Loucy (cell line): ENCODE measurements at regions not wholly inside any gene's neighbourhood (a gene's known extent, or its start where the extent isn't known, plus 50 kb on each side); places are given as distances from the start of the nearest gene placed in this dataset.

Source experiments
- CTCF ChIP-seq: fragments of 200-600 bp; sonication (generic); conservative IDR thresholded peaks from 2 replicates; pipeline ENCODE4 v1.5.1; 2014; ENCODE audit warnings: mild to moderate bottlenecking, antibody characterized with exemption, low read length
- EZH2phosphoT487 ChIP-seq: fragments of 200-600 bp; IDR thresholded peaks from 2 replicates; pipeline ENCODE4 v1.6.1; 2018; ENCODE audit warnings: antibody characterized with exemption, mild to moderate bottlenecking, moderate library complexity, borderline replicate concordance

GRCh38 chrX:45766981-45767501 is 566.4 kb upstream of the DIPK2B start:
- TF ChIP-seq CTCF (no peak), EZH2phosphoT487 (no peak)
